ENCODE measurements at regions not wholly inside any gene's neighbourhood (a gene's known extent, or its start where the extent isn't known, plus 50 kb on each side); places are given as distances from the start of the nearest gene placed in this dataset.

GRCh38 chr14:58701156-58701555 lies 63.4 kb downstream of the DACT1 start:
- no peak for TF ChIP-seq ZNF205 (CRISPR knock-in tag; IDR thresholded peaks at IDR 0.05)
- no peak for TF ChIP-seq PHF8 (CRISPR knock-in tag; IDR thresholded peaks at IDR 0.05)
- no peak for TF ChIP-seq SOX6 (IDR thresholded peaks at IDR 0.05)
- no peak for TF ChIP-seq SOX6 (CRISPR knock-in tag; IDR thresholded peaks at IDR 0.05)
- TF ChIP-seq CREB1 (IDR thresholded peaks at IDR 0.05), result no peak
- no peak for TF ChIP-seq CREB1 (CRISPR knock-in tag; IDR thresholded peaks at IDR 0.05)
- TF ChIP-seq ZBTB40 (IDR thresholded peaks at IDR 0.05), result no peak
- no peak for TF ChIP-seq ZBTB40 (CRISPR knock-in tag; IDR thresholded peaks at IDR 0.05)
- no peak for TF ChIP-seq KAT2B (IDR thresholded peaks at IDR 0.05; ENCODE audit: borderline replicate concordance, low read depth, low read length)
- no peak for TF ChIP-seq TCF7L2 (IDR thresholded peaks at IDR 0.05; ENCODE audit: low read depth, low read length)
- TF ChIP-seq ZC3H4 (CRISPR knock-in tag; IDR thresholded peaks at IDR 0.05; ENCODE audit: borderline replicate concordance), result no peak
- TF ChIP-seq YEATS2 (CRISPR knock-in tag; IDR thresholded peaks at IDR 0.05; ENCODE audit: borderline replicate concordance), result no peak
- no peak for TF ChIP-seq HDAC2 (CRISPR knock-in tag; IDR thresholded peaks at IDR 0.05)
- no peak for TF ChIP-seq HMGXB3 (CRISPR knock-in tag; IDR thresholded peaks at IDR 0.05; ENCODE audit: borderline replicate concordance)
- TF ChIP-seq DPF2 (CRISPR knock-in tag; IDR thresholded peaks at IDR 0.05; ENCODE audit: borderline replicate concordance, low read depth), result no peak
- no peak for TF ChIP-seq ESRRA (CRISPR knock-in tag; IDR thresholded peaks at IDR 0.05; ENCODE audit: low read depth)
- no peak for TF ChIP-seq TAF1 (CRISPR knock-in tag; IDR thresholded peaks at IDR 0.05)

All from HepG2 (cell line).